ENCODE measurements at regions not wholly inside any gene's neighbourhood (a gene's known extent, or its start where the extent isn't known, plus 50 kb on each side); places are given as distances from the start of the nearest gene placed in this dataset.

DNA sequence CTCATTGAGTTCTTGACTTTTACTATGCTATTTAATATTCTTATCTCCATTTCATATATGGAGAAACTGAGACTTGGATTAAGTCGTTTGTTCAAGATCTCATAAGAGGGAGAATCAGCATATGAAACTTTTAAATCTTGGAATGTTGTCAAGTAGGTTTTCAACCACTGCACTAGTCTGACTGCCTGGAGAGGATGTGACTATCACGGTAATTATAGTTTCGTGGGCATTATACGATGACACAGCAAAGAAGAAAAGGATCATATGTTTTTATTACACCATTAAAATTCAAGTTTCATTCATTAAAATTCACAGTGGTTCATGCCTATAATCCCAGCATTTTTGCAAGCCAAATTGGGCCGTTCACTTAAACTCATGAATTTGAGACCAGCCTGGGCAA lies 555.2 kb downstream of the SLITRK1 start:
- POLR2A ChIA-PET, result no interaction called here
- Histone ChIP-seq H3K27ac (ENCODE audit: extremely low read depth, low read depth, low read length) (no peak overlapping the region), H3K9me3 (ENCODE audit: control insufficient read depth, insufficient read depth, low read depth, low read length) (no peaks in the 10 kb centered on the region), H3K36me3 (ENCODE audit: control insufficient read depth in 2 of 2, insufficient read depth in 1 of 2, low read length in 2 of 2) (no peaks in the 10 kb centered on the region), H3K4me3 (ENCODE audit: low read depth, low read length) (no peak overlapping the region), H3K4me1 (ENCODE audit: control insufficient read depth, insufficient read depth, low read length) (no peaks in the 10 kb centered on the region)
- CTCF ChIA-PET, result no interaction called here
- TF ChIP-seq, protein P1, sequence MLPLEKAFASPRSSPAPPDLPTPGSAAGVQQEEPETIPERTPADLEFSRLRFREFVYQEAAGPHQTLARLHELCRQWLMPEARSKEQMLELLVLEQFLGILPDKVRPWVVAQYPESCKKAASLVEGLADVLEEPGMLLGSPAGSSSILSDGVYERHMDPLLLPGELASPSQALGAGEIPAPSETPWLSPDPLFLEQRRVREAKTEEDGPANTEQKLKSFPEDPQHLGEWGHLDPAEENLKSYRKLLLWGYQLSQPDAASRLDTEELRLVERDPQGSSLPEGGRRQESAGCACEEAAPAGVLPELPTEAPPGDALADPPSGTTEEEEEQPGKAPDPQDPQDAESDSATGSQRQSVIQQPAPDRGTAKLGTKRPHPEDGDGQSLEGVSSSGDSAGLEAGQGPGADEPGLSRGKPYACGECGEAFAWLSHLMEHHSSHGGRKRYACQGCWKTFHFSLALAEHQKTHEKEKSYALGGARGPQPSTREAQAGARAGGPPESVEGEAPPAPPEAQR (tag by site-specific recombination; IDR thresholded peaks at IDR 0.05), result no peak
- TF ChIP-seq MYNN (tag by site-specific recombination; IDR thresholded peaks at IDR 0.05; ENCODE audit: borderline replicate concordance), result no peak
- no peak for TF ChIP-seq ZNF266 (tag by site-specific recombination; IDR thresholded peaks at IDR 0.05; ENCODE audit: low read depth)
- TF ChIP-seq, protein P2, sequence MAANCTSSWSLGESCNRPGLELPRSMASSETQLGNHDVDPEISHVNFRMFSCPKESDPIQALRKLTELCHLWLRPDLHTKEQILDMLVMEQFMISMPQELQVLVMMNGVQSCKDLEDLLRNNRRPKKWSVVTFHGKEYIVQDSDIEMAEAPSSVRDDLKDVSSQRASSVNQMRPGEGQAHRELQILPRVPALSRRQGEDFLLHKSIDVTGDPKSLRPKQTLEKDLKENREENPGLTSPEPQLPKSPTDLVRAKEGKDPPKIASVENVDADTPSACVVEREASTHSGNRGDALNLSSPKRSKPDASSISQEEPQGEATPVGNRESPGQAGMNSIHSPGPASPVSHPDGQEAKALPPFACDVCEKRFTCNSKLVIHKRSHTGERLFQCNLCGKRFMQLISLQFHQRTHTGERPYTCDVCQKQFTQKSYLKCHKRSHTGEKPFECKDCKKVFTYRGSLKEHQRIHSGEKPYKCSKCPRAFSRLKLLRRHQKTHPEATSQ (tag by site-specific recombination; IDR thresholded peaks at IDR 0.05), result no peak
- TF ChIP-seq ZNF2 (tag by site-specific recombination; IDR thresholded peaks at IDR 0.05), result no peak
- TF ChIP-seq HOXC10 (CRISPR knock-in tag; IDR thresholded peaks at IDR 0.05), result no peak
- TF ChIP-seq ZNF248 (tag by site-specific recombination; IDR thresholded peaks at IDR 0.05), result no peak
- TF ChIP-seq ZNF350 (tag by site-specific recombination; IDR thresholded peaks at IDR 0.05), result no peak
- TF ChIP-seq, protein P3, sequence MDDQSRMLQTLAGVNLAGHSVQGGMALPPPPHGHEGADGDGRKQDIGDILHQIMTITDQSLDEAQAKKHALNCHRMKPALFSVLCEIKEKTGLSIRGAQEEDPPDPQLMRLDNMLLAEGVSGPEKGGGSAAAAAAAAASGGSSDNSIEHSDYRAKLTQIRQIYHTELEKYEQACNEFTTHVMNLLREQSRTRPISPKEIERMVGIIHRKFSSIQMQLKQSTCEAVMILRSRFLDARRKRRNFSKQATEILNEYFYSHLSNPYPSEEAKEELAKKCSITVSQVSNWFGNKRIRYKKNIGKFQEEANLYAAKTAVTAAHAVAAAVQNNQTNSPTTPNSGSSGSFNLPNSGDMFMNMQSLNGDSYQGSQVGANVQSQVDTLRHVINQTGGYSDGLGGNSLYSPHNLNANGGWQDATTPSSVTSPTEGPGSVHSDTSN (CRISPR knock-in tag; IDR thresholded peaks at IDR 0.05), result no peak
- TF ChIP-seq ZNF707 (tag by site-specific recombination; IDR thresholded peaks at IDR 0.05), result no peak
- TF ChIP-seq, protein P4, sequence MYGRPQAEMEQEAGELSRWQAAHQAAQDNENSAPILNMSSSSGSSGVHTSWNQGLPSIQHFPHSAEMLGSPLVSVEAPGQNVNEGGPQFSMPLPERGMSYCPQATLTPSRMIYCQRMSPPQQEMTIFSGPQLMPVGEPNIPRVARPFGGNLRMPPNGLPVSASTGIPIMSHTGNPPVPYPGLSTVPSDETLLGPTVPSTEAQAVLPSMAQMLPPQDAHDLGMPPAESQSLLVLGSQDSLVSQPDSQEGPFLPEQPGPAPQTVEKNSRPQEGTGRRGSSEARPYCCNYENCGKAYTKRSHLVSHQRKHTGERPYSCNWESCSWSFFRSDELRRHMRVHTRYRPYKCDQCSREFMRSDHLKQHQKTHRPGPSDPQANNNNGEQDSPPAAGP (tag by site-specific recombination; IDR thresholded peaks at IDR 0.05), result no peak
- TF ChIP-seq ZNF600 (tag by site-specific recombination; IDR thresholded peaks at IDR 0.05), result no peak

DNA sequence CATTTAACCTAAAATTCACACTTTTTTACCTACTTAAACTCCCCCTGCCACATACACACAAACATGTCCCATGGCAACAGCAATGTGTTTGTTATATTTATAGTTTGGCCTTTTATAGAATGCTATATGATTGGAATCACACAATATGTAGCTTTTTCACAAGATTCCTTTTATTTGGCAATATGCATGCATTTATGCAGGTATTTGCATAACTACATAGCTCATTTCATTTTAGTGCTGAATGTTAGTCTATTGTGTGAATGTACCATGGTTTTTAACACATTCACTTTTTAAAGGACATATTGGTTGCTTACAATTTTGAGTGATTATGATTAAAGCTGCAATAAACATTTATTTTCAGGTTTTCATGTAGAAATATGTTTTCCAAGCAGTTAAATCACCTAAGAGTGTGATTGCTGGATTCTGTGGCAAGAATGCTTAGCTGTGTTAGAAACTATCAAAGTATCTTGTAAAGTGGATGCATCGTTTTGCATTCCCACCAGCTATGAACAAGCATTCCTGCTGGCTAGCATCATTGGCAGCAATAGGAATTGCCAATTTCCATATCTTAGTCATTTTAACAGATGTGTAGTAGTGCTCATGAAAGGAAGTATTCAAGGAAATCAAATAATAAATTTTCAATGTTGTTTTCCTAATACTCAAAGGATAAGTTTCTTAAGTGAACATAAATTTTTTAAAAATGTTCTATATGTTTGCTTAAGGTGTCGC lies 557.0 kb downstream of the SLITRK1 start:
- no peak for TF ChIP-seq BCL11B (tag by site-specific recombination; IDR thresholded peaks at IDR 0.05; ENCODE audit: low read depth)
- TF ChIP-seq ZBTB48 (tag by site-specific recombination; IDR thresholded peaks at IDR 0.05), result no peak
- no peak for TF ChIP-seq ZNF341 (tag by site-specific recombination; IDR thresholded peaks at IDR 0.05; ENCODE audit: low read depth)
- no peak for TF ChIP-seq ZNF423 (tag by site-specific recombination; IDR thresholded peaks at IDR 0.05)
- no peak for TF ChIP-seq EGR2 (tag by site-specific recombination; IDR thresholded peaks at IDR 0.05; ENCODE audit: low read depth)
- no peak for TF ChIP-seq SCRT1 (tag by site-specific recombination; IDR thresholded peaks at IDR 0.05; ENCODE audit: borderline replicate concordance)
- no peak for TF ChIP-seq ZBTB21 (tag by site-specific recombination; IDR thresholded peaks at IDR 0.05)
- no peak for TF ChIP-seq ZNF350 (tag by site-specific recombination; IDR thresholded peaks at IDR 0.05)
- TF ChIP-seq, protein P5, sequence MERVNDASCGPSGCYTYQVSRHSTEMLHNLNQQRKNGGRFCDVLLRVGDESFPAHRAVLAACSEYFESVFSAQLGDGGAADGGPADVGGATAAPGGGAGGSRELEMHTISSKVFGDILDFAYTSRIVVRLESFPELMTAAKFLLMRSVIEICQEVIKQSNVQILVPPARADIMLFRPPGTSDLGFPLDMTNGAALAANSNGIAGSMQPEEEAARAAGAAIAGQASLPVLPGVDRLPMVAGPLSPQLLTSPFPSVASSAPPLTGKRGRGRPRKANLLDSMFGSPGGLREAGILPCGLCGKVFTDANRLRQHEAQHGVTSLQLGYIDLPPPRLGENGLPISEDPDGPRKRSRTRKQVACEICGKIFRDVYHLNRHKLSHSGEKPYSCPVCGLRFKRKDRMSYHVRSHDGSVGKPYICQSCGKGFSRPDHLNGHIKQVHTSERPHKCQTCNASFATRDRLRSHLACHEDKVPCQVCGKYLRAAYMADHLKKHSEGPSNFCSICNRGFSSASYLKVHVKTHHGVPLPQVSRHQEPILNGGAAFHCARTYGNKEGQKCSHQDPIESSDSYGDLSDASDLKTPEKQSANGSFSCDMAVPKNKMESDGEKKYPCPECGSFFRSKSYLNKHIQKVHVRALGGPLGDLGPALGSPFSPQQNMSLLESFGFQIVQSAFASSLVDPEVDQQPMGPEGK (tag by site-specific recombination; IDR thresholded peaks at IDR 0.05), result no peak
- no peak for TF ChIP-seq BCL11A (tag by site-specific recombination; IDR thresholded peaks at IDR 0.05; ENCODE audit: low read depth)
- Histone ChIP-seq H3K9me3 (ENCODE audit: control insufficient read depth, insufficient read depth, low read depth, low read length) (no peaks in the 10 kb centered on the region), H3K4me3 (ENCODE audit: low read depth, low read length) (no peak overlapping the region), H3K36me3 (ENCODE audit: control insufficient read depth in 2 of 2, insufficient read depth in 1 of 2, low read length in 2 of 2) (no peaks in the 10 kb centered on the region), H3K4me1 (ENCODE audit: control insufficient read depth, insufficient read depth, low read length) (no peaks in the 10 kb centered on the region), H3K27ac (ENCODE audit: extremely low read depth, low read depth, low read length) (no peak overlapping the region)
- CTCF ChIA-PET, result interaction anchor here (0.6 kb wide), 1 partner anchor 728 kb away, joined by 9 read pairs; no protein-coding TSS in a partner anchor
- POLR2A ChIA-PET, result no interaction called here
